Keratinocyte (primary cell): ENCODE measurements at regions not wholly inside any gene's neighbourhood (a gene's known extent, or its start where the extent isn't known, plus 50 kb on each side); places are given as distances from the start of the nearest gene placed in this dataset.

ENCODE experiments used
- CTCF ChIP-seq, 3 experiments: IDR thresholded peaks in 1 of 3; conservative IDR thresholded peaks in 1 of 3; optimal IDR thresholded peaks in 1 of 3; 2 replicates in 2 of 3; 3 replicates in 1 of 3; pipeline versions ENCODE3 to v1.5.1; 2011; ENCODE audit warnings: low read length in 3 of 3, mild to moderate bottlenecking in 3 of 3, moderate library complexity in 2 of 3, control low read depth in 1 of 3, inconsistent platforms in 1 of 3; ENCODE audit not compliant: insufficient read depth in 2 of 3; ENCODE audit errors: extremely low read depth in 1 of 3
- EZH2 ChIP-seq: IDR thresholded peaks from one replicate; pipeline ENCODE4 v1.6.1; 2012; ENCODE audit warnings: inconsistent platforms, mild to moderate bottlenecking, low read length, moderate library complexity

- no peak for TF ChIP-seq CTCF (optimal IDR thresholded peaks at IDR 0.05 in 1 of 3, IDR thresholded peaks at IDR 0.05 in 1 of 3, conservative IDR thresholded peaks at IDR 0.05 in 1 of 3; ENCODE audit: extremely low read depth in 1 of 3, insufficient read depth in 2 of 3, low read length in 3 of 3)
- TF ChIP-seq EZH2: no peak
Observed at GRCh38 chr19:31074199-31075125, 274.8 kb downstream of the TSHZ3 start.
